MCF 10A (cell line): ENCODE measurements at regions not wholly inside any gene's neighbourhood (a gene's known extent, or its start where the extent isn't known, plus 50 kb on each side); places are given as distances from the start of the nearest gene placed in this dataset.

Experiments used
- BruUV-seq: library from RNA; stranded (reverse); fragments of 400-500 nt; replicated peaks from 2 replicates; lab custom pipeline; 2021; lab: Mats Ljungman, UMichigan
- CTCF ChIA-PET: fragments of 300-600 bp; sonication (Branson Sonifier 250); formaldehyde crosslinking; extraction: SDS; loops from one replicate; lab custom pipeline; 2021; ENCODE audit warnings: antibody characterized with exemption, inconsistent platforms; lab: Yijun Ruan, JAX
- POLR2A ChIA-PET: fragments of 300-600, 350-650 bp; sonication (Branson Sonifier 250); formaldehyde crosslinking; extraction: SDS; loops from one replicate; lab custom pipeline; 2020; ENCODE audit warnings: antibody characterized with exemption, inconsistent platforms; lab: Yijun Ruan, JAX
- DNase-seq: peaks from one replicate; pipeline ENCODE4 v3.0.0-alpha.2; 2018; ENCODE audit not compliant: unreplicated experiment
- H3K27ac Mint-ChIP-seq: one replicate; pipeline ENCODE4 v1.8.0; 2022; ENCODE audit warnings: mild to moderate bottlenecking, low read depth, mixed read lengths; ENCODE audit not compliant: unreplicated experiment
- H3K27me3 Mint-ChIP-seq: one replicate; pipeline ENCODE4 v1.8.0; 2022; ENCODE audit warnings: mixed read lengths; ENCODE audit not compliant: insufficient read depth, unreplicated experiment
- H3K36me3 Mint-ChIP-seq: one replicate; pipeline ENCODE4 v1.8.0; 2022; ENCODE audit warnings: mild to moderate bottlenecking, moderate library complexity, mixed read lengths; ENCODE audit not compliant: insufficient read depth, unreplicated experiment
- H3K4me1 Mint-ChIP-seq: one replicate; pipeline ENCODE4 v1.8.0; 2022; ENCODE audit warnings: mixed read lengths; ENCODE audit not compliant: insufficient read depth, unreplicated experiment
- H3K4me3 Mint-ChIP-seq: one replicate; pipeline ENCODE4 v1.8.0; 2022; ENCODE audit warnings: mild to moderate bottlenecking, moderate library complexity, mixed read lengths; ENCODE audit not compliant: unreplicated experiment
- H3K9me3 Mint-ChIP-seq: one replicate; pipeline ENCODE4 v1.8.0; 2022; ENCODE audit warnings: mixed read lengths; ENCODE audit not compliant: unreplicated experiment
- intact Hi-C: fragments of 100-400 bp; cut with micrococcal nuclease; formaldehyde crosslinking; loops from 2 replicates; pipeline ENCODE4 v1.14.1; 2022
- TF ChIP-seq, protein P1 (sequence below): fragments of 200-600 bp; IDR thresholded peaks from one replicate; pipeline ENCODE4 v1.8.0; 2022; ENCODE audit warnings: antibody characterized with exemption, mild to moderate bottlenecking; ENCODE audit not compliant: unreplicated experiment

DNA sequence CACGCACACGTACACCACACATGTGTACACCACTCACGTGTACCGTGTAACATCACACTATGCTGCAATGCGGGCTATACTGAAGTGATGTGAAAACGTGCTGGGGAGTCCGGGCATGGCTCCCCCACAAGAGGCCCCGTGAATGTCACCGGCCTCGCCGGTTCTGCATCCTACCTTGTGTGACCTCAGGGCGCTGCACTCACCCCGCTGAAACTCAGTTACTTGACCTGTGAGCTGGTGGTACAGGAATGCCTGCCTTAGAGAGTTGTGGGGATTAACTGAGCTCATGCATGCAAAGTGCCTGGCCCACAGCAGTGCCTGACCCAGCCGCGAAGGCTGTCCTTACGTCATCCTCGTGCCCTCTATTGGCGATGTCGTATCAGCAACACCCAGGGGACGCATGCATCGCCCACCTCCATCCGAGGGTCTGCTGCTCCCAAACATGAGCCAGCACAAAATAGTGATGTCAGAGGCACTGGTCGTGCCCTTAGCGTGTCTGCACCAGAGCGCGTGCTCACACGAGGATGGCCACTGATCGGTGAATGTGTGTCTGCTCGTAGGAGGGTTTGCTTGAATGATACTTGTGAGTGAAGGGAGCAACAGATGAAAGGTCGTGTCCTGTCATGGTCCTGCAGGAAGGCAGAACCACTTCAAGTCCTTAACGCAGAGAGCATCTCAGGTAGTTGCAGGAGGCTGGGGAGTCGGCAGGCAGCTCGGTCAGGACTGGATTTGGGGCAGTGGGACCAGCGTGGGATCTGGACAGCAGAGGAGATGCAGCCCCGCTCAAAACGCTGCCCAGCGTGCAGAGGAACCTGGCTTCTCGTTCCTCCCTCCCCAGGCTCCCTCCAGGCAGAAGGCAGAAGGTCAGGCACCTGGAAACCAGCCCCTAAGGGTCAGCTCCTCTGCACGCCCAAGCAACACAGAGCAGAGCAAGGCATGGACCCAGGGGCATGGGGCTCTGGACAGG, 126.2 kb upstream of the SPACA7 start:
- TF ChIP-seq, protein P1, sequence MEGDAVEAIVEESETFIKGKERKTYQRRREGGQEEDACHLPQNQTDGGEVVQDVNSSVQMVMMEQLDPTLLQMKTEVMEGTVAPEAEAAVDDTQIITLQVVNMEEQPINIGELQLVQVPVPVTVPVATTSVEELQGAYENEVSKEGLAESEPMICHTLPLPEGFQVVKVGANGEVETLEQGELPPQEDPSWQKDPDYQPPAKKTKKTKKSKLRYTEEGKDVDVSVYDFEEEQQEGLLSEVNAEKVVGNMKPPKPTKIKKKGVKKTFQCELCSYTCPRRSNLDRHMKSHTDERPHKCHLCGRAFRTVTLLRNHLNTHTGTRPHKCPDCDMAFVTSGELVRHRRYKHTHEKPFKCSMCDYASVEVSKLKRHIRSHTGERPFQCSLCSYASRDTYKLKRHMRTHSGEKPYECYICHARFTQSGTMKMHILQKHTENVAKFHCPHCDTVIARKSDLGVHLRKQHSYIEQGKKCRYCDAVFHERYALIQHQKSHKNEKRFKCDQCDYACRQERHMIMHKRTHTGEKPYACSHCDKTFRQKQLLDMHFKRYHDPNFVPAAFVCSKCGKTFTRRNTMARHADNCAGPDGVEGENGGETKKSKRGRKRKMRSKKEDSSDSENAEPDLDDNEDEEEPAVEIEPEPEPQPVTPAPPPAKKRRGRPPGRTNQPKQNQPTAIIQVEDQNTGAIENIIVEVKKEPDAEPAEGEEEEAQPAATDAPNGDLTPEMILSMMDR = no peak
- Mint-ChIP-seq H3K4me3 (no peak overlapping the region), H3K27me3 (no peaks in the 10 kb centered on the region), H3K36me3 (peaks cover 2% of the 10 kb centered on the region), H3K9me3 (peaks cover 23% of the 10 kb centered on the region), H3K27ac (no peak overlapping the region), H3K4me1 (no peaks in the 10 kb centered on the region)
- ChIA-PET CTCF (interaction anchor here (0.6 kb wide), 1 partner anchor 1318 kb away, joined by 3 read pairs; no protein-coding TSS in a partner anchor), POLR2A (no interaction called here)
- intact Hi-C loops = no loop called here
- DNase-seq = no peak
- BruUV-seq = no TSS peak

DNA sequence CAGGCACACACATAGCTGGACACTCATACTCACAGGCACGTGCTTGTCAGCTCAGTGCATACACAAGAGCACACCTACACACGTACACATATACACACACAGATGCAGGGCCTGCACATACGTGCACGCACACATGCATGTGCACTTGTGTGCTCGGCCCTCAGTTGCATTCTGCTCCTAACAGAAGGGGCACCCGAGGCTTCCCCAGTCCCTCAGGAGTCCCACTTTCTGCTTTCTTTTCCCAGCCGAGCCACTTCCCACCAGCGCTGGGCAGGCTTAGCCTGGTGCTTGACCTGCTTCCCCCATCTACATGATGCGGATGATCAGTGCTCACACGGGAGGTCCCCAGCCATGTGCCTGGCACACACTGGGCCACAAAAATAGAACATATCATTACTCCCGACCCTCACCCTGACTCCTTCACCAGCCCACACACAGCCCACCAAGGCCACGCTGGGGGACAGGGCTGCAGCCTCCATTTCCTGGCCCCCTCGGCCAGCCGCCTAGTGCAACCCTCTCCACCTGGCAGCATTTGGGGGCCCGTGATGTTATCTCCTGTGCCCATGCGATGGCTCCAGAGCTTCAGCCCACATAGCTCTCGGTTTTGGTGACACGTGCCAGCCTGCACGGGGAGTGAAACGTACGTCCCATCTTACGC, 125.2 kb upstream of the SPACA7 start:
- no peak overlapping the region for H3K27ac Mint-ChIP-seq
- no TSS peak for BruUV-seq
- intact Hi-C loops = no loop called here
- peaks cover 7% of the 10 kb centered on the region for H3K36me3 Mint-ChIP-seq
- ChIA-PET CTCF (interaction anchor here (0.6 kb wide), 1 partner anchor 13 kb away, joined by 3 read pairs; no protein-coding TSS in a partner anchor), POLR2A (no interaction called here)
- H3K4me1 Mint-ChIP-seq = no peaks in the 10 kb centered on the region
- no peak overlapping the region for H3K4me3 Mint-ChIP-seq
- TF ChIP-seq, protein P1 = no peak
- no peaks in the 10 kb centered on the region for H3K27me3 Mint-ChIP-seq
- DNase-seq = no peak
- peaks cover 29% of the 10 kb centered on the region for H3K9me3 Mint-ChIP-seq

DNA sequence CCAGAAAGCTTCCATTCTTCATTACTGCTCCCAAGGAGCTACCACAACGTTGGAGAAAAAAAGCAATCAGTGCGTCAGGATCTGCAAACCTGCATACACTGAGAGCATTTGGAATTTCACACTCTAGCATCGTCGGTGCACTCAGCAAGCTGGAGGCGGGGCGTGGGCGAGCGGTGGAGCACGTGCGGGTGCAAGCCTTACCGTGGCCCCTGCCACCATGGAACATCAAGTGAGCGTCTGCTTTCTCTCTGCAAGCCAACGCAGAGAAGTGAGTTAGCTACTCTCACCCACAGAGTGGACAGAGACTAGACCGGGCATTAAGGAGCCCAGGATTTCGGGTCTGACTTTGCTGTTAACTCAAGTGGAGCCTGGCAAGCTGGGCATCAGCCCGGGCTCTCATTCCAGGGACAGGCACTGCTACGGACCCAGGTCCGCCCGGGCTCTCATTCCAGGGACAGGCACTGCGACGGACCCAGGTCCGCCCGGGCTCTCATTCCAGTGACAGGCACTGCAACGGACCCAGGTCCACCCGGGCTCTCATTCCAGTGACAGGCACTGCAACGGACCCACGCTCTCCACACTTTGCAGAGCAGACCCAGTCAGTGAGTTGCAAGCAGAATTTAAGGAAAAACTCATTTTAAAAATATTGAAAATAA, 124.1 kb upstream of the SPACA7 start:
- Mint-ChIP-seq H3K9me3 (peaks cover 29% of the 10 kb centered on the region), H3K36me3 (peaks cover 7% of the 10 kb centered on the region), H3K27me3 (no peaks in the 10 kb centered on the region), H3K4me1 (no peaks in the 10 kb centered on the region), H3K27ac (no peak overlapping the region), H3K4me3 (no peak overlapping the region)
- ChIA-PET POLR2A (no interaction called here), CTCF (no interaction called here)
- TF ChIP-seq, protein P1 = no peak
- intact Hi-C loops = no loop called here
- DNase-seq = no peak
- no TSS peak for BruUV-seq
